ENCODE measurements at regions not wholly inside any gene's neighbourhood (a gene's known extent, or its start where the extent isn't known, plus 50 kb on each side); places are given as distances from the start of the nearest gene placed in this dataset.

DNA sequence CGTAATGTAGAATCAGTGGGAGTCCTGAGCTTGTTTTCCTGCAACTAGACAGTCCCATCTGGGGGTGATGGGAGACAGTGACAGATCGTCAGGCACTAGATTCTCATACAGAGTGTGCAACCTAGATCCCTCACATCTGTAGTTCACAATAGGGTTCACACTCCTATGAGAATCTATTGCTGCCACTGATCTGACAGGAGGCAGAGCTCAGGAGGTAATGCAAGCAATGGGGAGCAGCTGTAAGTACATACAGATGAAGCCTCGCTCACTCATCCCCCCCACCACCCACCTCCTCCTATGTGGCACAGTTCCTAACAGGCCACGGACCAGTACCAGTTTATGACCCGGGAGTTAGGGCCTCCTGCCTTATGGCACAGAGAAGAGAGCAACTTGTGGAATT, 116.2 kb upstream of the PIK3R1 start:
- no peak overlapping the region for H3K4me3 ChIP-seq (ENCODE audit: low read depth, low read length)
- DNase-seq (ENCODE audit: low read depth): no peak
- TF ChIP-seq, protein P1, sequence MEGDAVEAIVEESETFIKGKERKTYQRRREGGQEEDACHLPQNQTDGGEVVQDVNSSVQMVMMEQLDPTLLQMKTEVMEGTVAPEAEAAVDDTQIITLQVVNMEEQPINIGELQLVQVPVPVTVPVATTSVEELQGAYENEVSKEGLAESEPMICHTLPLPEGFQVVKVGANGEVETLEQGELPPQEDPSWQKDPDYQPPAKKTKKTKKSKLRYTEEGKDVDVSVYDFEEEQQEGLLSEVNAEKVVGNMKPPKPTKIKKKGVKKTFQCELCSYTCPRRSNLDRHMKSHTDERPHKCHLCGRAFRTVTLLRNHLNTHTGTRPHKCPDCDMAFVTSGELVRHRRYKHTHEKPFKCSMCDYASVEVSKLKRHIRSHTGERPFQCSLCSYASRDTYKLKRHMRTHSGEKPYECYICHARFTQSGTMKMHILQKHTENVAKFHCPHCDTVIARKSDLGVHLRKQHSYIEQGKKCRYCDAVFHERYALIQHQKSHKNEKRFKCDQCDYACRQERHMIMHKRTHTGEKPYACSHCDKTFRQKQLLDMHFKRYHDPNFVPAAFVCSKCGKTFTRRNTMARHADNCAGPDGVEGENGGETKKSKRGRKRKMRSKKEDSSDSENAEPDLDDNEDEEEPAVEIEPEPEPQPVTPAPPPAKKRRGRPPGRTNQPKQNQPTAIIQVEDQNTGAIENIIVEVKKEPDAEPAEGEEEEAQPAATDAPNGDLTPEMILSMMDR (conservative IDR thresholded peaks at IDR 0.05; ENCODE audit: low read depth, low read length): no peak

DNA sequence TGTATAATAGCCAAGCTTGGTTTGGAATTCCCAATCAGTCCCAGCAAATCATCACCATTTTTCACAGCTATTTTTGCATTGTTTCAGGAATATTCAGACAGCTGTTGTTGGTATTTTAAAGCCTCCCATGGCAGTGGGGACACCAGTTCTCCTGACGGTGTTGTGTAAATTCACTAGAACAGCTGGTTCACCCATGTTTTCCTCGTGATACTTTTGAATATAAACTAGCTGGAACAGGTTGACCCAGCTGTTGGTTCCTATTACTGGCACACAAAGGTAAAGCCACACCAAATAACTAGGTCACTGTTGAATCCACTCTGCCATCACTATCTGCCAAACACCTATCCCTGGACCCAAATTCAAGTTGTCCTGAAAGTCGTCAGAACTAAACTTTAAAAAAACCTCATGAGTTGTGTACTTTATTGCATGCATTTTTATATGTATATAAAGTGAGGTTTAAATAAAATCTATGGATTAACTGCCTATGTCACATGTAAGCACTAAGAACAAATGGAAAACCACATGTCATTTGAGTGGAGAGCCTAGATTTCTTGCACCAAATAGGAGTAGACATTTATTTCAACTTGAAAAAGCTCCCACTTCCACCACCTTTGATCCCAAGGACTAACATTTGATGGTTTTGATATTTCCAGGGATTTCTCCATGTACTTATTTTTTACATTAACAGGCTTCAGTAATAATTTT, 121.9 kb upstream of the PIK3R1 start:
- no peak overlapping the region for H3K4me3 ChIP-seq (ENCODE audit: low read depth, low read length)
- DNase-seq (ENCODE audit: low read depth): no peak
- TF ChIP-seq, protein P1 (conservative IDR thresholded peaks at IDR 0.05; ENCODE audit: low read depth, low read length): no peak

DNA sequence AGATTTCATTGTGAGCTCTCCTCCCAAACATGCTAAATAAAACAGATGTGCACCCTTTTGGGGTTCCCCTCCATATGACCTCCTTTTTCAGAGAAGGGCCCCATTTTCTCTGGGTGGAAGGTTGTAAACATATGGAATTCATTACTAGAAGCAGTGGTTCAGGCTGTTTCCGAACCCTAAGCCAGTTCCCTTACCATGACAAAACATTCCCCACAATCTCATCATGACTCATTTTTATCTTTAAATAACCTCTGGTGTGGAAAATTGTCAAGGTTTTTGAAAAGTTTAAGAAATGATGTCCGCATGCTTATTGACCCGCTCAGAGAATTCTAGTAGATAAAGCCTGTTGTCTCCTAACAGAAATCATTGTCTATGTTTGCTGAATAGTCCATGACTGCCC, 127.3 kb upstream of the PIK3R1 start:
- TF ChIP-seq, protein P1 (conservative IDR thresholded peaks at IDR 0.05; ENCODE audit: low read depth, low read length): no peak
- peak; percentile 67 for DNase-seq (ENCODE audit: low read depth)
- H3K4me3 ChIP-seq (ENCODE audit: low read depth, low read length): no peak overlapping the region

DNA sequence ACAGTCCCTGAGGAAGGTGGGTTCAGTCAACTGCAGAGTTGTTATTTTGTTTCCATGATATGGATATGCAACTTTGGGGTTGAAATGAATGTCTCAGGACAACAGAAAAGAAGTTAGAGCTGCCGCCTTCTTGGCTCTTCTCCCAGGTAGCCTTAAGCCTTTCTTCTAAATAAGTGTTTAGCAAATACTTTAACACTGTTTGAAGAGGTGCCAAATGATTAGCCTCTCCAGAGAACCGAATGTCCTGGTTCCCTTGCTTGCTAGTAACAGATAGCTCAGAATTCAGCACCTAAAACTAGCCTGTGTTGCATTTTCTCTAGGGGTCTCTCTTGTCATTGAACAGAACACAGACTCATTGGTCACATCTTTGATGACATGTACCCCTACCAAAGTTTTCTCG, 127.7 kb upstream of the PIK3R1 start:
- TF ChIP-seq, protein P1 (conservative IDR thresholded peaks at IDR 0.05; ENCODE audit: low read depth, low read length): no peak
- no peak overlapping the region for H3K4me3 ChIP-seq (ENCODE audit: low read depth, low read length)
- DNase-seq (ENCODE audit: low read depth): peak; percentile 48

DNA sequence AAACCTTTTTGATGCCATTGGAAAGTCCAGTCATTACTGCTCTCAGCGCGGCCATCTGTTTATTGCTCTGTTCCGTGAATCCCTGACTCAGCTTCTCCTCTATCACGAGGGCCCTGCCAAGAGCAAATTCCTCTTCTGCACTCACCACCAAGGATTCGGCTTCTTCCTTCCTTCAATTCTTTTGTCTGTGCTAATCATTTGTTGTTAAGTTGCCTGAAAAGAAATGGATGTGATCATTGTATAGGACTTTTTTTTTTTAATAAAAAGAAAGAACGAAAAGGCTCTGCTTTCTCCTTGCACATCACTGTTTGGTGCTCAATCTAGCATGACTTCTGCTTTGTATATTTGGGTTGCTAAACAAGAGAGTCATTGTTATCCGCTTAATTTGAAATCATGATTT, 128.7 kb upstream of the PIK3R1 start:
- TF ChIP-seq, protein P1 (conservative IDR thresholded peaks at IDR 0.05; ENCODE audit: low read depth, low read length): no peak
- peak; percentile 65 for DNase-seq (ENCODE audit: low read depth)
- H3K4me3 ChIP-seq (ENCODE audit: low read depth, low read length): no peak overlapping the region

DNA sequence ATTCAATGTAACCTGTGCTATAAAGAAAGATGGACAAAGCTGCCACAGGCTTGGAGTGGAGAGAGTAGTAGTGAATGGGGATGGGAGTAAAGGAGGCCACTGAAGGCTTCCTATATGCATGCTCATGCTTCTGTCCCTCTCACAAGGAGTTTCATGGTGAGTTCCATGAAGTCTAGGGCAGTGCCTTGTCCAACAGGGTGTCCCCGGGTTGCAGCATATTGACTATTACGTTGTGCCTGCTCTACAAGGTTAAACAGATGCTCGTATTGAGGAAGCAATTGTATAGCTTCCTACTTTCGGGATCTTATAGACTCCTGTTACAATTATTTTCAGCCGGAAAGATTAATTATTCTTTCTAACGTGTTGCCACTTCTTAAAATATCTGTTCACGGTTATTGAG, 129.1 kb upstream of the PIK3R1 start:
- TF ChIP-seq, protein P1 (conservative IDR thresholded peaks at IDR 0.05; ENCODE audit: low read depth, low read length): no peak
- no peak for DNase-seq (ENCODE audit: low read depth)
- H3K4me3 ChIP-seq (ENCODE audit: low read depth, low read length): no peak overlapping the region

DNA sequence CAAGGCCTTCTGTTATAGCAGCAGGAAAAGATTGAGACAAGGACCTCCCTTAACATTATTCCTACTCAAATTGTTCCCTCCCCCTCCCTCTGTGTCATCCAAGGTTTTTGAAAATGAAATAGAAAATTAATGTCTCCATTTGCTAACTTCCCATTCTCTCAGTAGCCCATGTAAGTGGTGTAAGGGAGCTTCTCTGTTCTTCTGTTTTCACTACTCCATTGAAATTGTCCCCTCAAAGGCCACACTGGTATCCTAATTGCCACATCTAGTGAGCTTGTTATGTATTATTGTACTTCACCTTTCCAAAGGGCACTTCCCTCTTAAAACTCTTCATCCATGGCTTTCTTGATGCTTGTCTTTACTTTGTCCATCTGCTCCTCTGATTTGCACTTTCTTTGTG, 131.2 kb upstream of the PIK3R1 start:
- DNase-seq (ENCODE audit: low read depth): no peak
- TF ChIP-seq, protein P1 (conservative IDR thresholded peaks at IDR 0.05; ENCODE audit: low read depth, low read length): no peak
- H3K4me3 ChIP-seq (ENCODE audit: low read depth, low read length): no peak overlapping the region
